A673 (cell line): ENCODE measurements at regions not wholly inside any gene's neighbourhood (a gene's known extent, or its start where the extent isn't known, plus 50 kb on each side); places are given as distances from the start of the nearest gene placed in this dataset.

Source experiments
- BruUV-seq: library from RNA; stranded (reverse); fragments of 400-500 nt; replicated peaks from 2 replicates; lab custom pipeline; 2021; lab: Mats Ljungman, UMichigan
- CTCF ChIA-PET: fragments of 300-600 bp; sonication (Branson Sonifier 250); formaldehyde crosslinking; loops from one replicate; lab custom pipeline; 2022; ENCODE audit warnings: antibody characterized with exemption; lab: Charles Lee
- POLR2A ChIA-PET: fragments of 300-600 bp; sonication (Branson Sonifier 250); formaldehyde crosslinking; loops from one replicate; lab custom pipeline; 2022; ENCODE audit warnings: antibody characterized with exemption; ENCODE audit not compliant: low non-redundant PET; lab: Charles Lee
- DNase-seq: peaks from one replicate; pipeline ENCODE4 v3.0.0-alpha.2; 2015; ENCODE audit warnings: low spot score
- H3K27ac ChIP-seq: fragments of 200-600 bp; sonication (generic); 2 replicates; pipeline ENCODE4 v1.5.1; 2016; ENCODE audit warnings: mixed run types, low read depth, mild to moderate bottlenecking, mixed read lengths, antibody characterized with exemption, low read length; ENCODE audit not compliant: poor library complexity, severe bottlenecking
- H3K27me3 ChIP-seq: fragments of 200-600 bp; sonication (generic); replicated peaks from 2 replicates; pipeline ENCODE4 v1.6.1; 2017; ENCODE audit warnings: mixed run types, low read depth, mild to moderate bottlenecking, mixed read lengths, antibody characterized with exemption, low read length; ENCODE audit not compliant: insufficient read depth, poor library complexity
- H3K36me3 ChIP-seq: fragments of 200-600 bp; sonication (generic); 2 replicates; pipeline ENCODE4 v1.6.1; 2016; ENCODE audit warnings: mixed run types, mild to moderate bottlenecking, mixed read lengths, antibody characterized with exemption, low read length; ENCODE audit not compliant: insufficient read depth, poor library complexity, severe bottlenecking
- H3K4me1 ChIP-seq: fragments of 200-600 bp; sonication (generic); 2 replicates; pipeline ENCODE4 v1.6.1; 2017; ENCODE audit warnings: mixed run types, mild to moderate bottlenecking, mixed read lengths, antibody characterized with exemption, low read length; ENCODE audit not compliant: insufficient read depth, poor library complexity, severe bottlenecking
- H3K4me3 ChIP-seq: fragments of 200-600 bp; sonication (generic); 2 replicates; pipeline ENCODE4 v1.5.1; 2016; ENCODE audit warnings: low read depth, mixed run types, mild to moderate bottlenecking, mixed read lengths, low read length; ENCODE audit not compliant: poor library complexity, severe bottlenecking
- H3K9me3 ChIP-seq: fragments of 200-600 bp; sonication (generic); 2 replicates; pipeline ENCODE4 v1.6.1; 2016; ENCODE audit warnings: mixed run types, low read depth, mild to moderate bottlenecking, mixed read lengths, antibody characterized with exemption, low read length; ENCODE audit not compliant: poor library complexity, severe bottlenecking
- EZH2 ChIP-seq: fragments of 200-600 bp; sonication (generic); IDR thresholded peaks from 2 replicates; pipeline ENCODE4 v1.6.1; 2017; ENCODE audit warnings: borderline replicate concordance, low read depth, mild to moderate bottlenecking, mixed read lengths, antibody characterized with exemption, low read length; ENCODE audit not compliant: poor library complexity, severe bottlenecking
- intact Hi-C: fragments of 100-400 bp; cut with micrococcal nuclease; formaldehyde crosslinking; loops from one replicate; pipeline ENCODE4 v1.10.0; 2022; ENCODE audit not compliant: unreplicated experiment
- TF ChIP-seq, protein P1 (sequence below): fragments of 300-800, 200-600 bp; sonication (generic); conservative IDR thresholded peaks from 2 replicates; pipeline ENCODE4 v1.5.1; 2017; ENCODE audit warnings: low read depth, mild to moderate bottlenecking, antibody characterized with exemption, low read length, moderate library complexity, mixed read lengths

DNA sequence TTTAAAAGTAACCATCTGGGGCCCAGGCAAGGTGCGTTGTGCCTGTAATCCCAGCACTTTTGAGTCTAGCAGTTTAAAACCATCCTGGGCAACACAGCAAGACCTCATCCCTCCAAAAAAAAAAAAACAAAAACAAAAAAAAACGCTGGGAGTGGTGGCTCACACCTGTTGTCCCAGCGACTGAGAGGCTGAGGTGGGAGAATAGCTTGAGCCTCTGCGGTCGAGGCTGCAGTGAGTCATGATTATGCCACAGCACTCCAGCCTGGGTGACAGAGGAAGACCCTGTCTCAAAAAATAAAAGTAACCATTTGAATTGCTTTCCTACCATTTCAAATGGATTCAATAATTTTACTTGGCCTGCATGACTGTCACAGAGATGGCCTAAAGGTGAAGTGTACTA, 186.5 kb upstream of the ATP2B1 start:
- H3K27me3 ChIP-seq, result no peaks in the 10 kb centered on the region
- no peaks in the 10 kb centered on the region for H3K9me3 ChIP-seq
- intact Hi-C loops, result no loop called here
- no peaks in the 10 kb centered on the region for H3K4me1 ChIP-seq
- DNase-seq, result no peak
- TF ChIP-seq, protein P1, sequence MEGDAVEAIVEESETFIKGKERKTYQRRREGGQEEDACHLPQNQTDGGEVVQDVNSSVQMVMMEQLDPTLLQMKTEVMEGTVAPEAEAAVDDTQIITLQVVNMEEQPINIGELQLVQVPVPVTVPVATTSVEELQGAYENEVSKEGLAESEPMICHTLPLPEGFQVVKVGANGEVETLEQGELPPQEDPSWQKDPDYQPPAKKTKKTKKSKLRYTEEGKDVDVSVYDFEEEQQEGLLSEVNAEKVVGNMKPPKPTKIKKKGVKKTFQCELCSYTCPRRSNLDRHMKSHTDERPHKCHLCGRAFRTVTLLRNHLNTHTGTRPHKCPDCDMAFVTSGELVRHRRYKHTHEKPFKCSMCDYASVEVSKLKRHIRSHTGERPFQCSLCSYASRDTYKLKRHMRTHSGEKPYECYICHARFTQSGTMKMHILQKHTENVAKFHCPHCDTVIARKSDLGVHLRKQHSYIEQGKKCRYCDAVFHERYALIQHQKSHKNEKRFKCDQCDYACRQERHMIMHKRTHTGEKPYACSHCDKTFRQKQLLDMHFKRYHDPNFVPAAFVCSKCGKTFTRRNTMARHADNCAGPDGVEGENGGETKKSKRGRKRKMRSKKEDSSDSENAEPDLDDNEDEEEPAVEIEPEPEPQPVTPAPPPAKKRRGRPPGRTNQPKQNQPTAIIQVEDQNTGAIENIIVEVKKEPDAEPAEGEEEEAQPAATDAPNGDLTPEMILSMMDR, result no peak
- no peak for TF ChIP-seq EZH2
- no TSS peak for BruUV-seq
- ChIA-PET POLR2A (interaction anchor here (0.7 kb wide), 1 partner anchor 294 kb away, joined by 18 read pairs; no protein-coding TSS in a partner anchor), CTCF (no interaction called here)
- H3K4me3 ChIP-seq, result no peak overlapping the region
- no peak overlapping the region for H3K27ac ChIP-seq
- H3K36me3 ChIP-seq, result no peaks in the 10 kb centered on the region

DNA sequence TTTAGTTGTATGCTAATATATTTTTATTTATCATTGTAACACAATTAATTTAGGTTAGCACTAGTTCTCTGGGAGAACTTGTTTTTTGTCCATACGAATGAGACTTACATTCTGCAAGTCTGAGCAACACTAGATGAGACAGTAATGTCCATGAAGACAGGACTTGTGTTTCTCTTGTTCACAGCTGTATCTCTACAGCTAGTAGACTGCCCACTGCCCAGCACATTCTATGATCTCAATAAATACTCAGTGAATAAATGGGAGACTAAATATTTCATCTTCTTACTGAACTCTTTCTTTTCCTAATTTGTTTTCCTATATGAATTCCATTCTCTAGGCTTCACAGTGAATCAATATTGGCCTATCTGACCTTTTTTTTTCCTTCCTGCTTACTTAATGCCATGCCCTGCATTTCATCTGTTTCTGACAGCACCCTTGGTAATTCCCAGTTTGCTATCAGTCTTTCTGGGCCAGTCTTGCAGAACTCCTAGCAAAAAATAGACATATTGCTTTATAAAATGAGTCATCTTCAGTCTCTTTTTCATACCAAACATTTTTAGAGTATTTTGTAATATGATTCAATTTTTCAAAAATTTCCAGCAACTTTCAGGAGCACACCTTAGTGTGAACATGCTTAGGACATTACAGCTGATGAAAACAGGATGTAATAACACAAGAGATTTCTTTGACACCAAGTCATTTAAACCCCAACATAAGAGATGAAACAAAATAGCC, 185.5 kb upstream of the ATP2B1 start:
- H3K4me3 ChIP-seq, result no peak overlapping the region

DNA sequence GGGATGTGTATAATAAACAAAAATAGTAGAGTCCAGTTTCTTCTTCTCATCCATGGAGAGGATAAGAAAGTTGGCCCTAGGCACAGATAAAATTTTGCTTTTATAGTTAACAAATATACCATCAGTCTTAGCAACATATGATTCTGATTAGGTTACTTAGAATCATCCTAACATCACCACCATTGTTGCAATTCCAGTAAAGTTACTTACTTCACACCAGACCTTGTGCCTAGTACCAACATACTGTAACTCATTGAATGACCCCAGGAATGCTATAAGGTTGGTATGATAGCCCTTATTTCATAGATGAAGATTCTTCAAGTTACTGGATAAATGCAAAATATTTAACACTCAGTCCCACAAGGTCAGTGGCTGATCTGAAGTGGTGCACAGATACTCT, 183.8 kb upstream of the ATP2B1 start:
- DNase-seq, result no peak
- Histone ChIP-seq H3K4me1 (no peaks in the 10 kb centered on the region), H3K27me3 (no peaks in the 10 kb centered on the region), H3K9me3 (no peaks in the 10 kb centered on the region), H3K27ac (no peak overlapping the region), H3K4me3 (no peak overlapping the region), H3K36me3 (no peaks in the 10 kb centered on the region)
- no TSS peak for BruUV-seq
- ChIA-PET CTCF (no interaction called here), POLR2A (no interaction called here)
- no peak for TF ChIP-seq EZH2
- TF ChIP-seq, protein P1, result no peak
- intact Hi-C loops, result no loop called here

More for the DNA sequence above, 185.5 kb upstream of the ATP2B1 start:
- DNase-seq, result no peak
- H3K36me3 ChIP-seq, result no peaks in the 10 kb centered on the region
- H3K9me3 ChIP-seq, result no peaks in the 10 kb centered on the region
- ChIA-PET CTCF (no interaction called here), POLR2A (interaction anchor here (0.7 kb wide), 2 partner anchors 10 to 295 kb away, joined by 3 to 18 read pairs; no protein-coding TSS in a partner anchor)
- H3K27me3 ChIP-seq, result no peaks in the 10 kb centered on the region
- intact Hi-C loops, result no loop called here
- BruUV-seq, result no TSS peak
- H3K4me1 ChIP-seq, result no peaks in the 10 kb centered on the region
- no peak overlapping the region for H3K27ac ChIP-seq
- no peak for TF ChIP-seq EZH2
- TF ChIP-seq, protein P1, result no peak
